ENCODE measurements at regions not wholly inside any gene's neighbourhood (a gene's known extent, or its start where the extent isn't known, plus 50 kb on each side); places are given as distances from the start of the nearest gene placed in this dataset.
"Not testable (repeated sequence)": the region's sequence is repeated elsewhere in the genome, so short reads cannot be mapped to it uniquely, and the experiment has no call there.

GRCh38 chr6:85864453-85865401 lies 222.0 kb upstream of the SYNCRIP start:
- Mint-ChIP-seq H3K27ac (no peak overlapping the region), H3K36me3 (no peaks in the 10 kb centered on the region), H3K27me3 (peaks cover 3 to 9% of the 10 kb centered on the region in 2 donors), H3K9me3 (peaks cover 0 to 4% (median 0%) of the 10 kb centered on the region in 8 donors), H3K4me3 (no peak overlapping the region), H3K4me1 (no peaks in the 10 kb centered on the region)
- no peaks in the 10 kb centered on the region for H3K9me3 ChIP-seq (ENCODE audit: control insufficient read depth in 1 of 2, low read length in 2 of 2)
- ChIA-PET CTCF (ENCODE audit: partially characterized antibody) (no interaction called here), POLR2A (ENCODE audit: partially characterized antibody) (no interaction called here)
- H3K4me1 ChIP-seq (ENCODE audit: insufficient read depth, low read length) = peaks cover 8% of the 10 kb centered on the region
- no peaks in the 10 kb centered on the region for H3K27me3 ChIP-seq (ENCODE audit: insufficient read depth, low read length)
- no peak for DNase-seq
- no peaks in the 10 kb centered on the region for H3K36me3 ChIP-seq (ENCODE audit: insufficient read depth, low read length)
- H3K27ac ChIP-seq (ENCODE audit: low read depth, low read length) = no peak overlapping the region
- no peak overlapping the region for H3K4me3 ChIP-seq (ENCODE audit: low read length in 2 of 2)
- intact Hi-C loops (cut with micrococcal nuclease) = no loop called here

DNA sequence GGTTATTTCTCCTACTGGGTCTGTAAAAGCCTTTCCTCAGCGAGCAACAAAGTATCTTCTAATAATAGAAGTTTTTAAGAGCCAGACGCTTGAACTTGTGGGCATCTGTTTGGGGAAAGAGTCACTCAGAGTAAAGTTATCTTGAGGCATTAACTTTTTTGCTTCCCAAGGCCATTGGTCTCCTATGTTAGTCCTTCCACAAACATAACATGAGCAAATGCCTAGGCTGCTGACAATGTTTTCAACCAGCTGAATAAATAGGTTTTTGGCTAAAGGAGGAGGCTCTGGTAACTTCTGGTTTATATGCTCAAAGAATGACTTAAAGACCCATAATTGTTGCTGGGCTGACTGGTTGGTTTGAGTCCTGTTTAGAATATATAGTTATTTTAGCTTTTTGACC lies 213.5 kb upstream of the SYNCRIP start:
- Histone ChIP-seq H3K27me3 (ENCODE audit: insufficient read depth, low read length) (no peaks in the 10 kb centered on the region), H3K27ac (ENCODE audit: low read depth, low read length) (no peak overlapping the region), H3K4me1 (ENCODE audit: insufficient read depth, low read length) (no peaks in the 10 kb centered on the region), H3K36me3 (ENCODE audit: insufficient read depth, low read length) (no peaks in the 10 kb centered on the region), H3K4me3 (ENCODE audit: low read length in 2 of 2) (no peak overlapping the region), H3K9me3 (ENCODE audit: control insufficient read depth in 1 of 2, low read length in 2 of 2) (no peaks in the 10 kb centered on the region)
- no peak for DNase-seq
- ChIA-PET CTCF (ENCODE audit: partially characterized antibody) (no interaction called here), POLR2A (ENCODE audit: partially characterized antibody) (no interaction called here)
- no peak overlapping the region for H3K27ac Mint-ChIP-seq
- peaks cover 0 to 9% (median 2%) of the 10 kb centered on the region in 8 donors for H3K9me3 Mint-ChIP-seq
- H3K4me3 Mint-ChIP-seq = no peak overlapping the region
- H3K27me3 Mint-ChIP-seq = peaks cover 1 to 5% of the 10 kb centered on the region in 2 donors
- H3K36me3 Mint-ChIP-seq = no peaks in the 10 kb centered on the region
- intact Hi-C loops (cut with micrococcal nuclease) = no loop called here
- no peaks in the 10 kb centered on the region for H3K4me1 Mint-ChIP-seq

DNA sequence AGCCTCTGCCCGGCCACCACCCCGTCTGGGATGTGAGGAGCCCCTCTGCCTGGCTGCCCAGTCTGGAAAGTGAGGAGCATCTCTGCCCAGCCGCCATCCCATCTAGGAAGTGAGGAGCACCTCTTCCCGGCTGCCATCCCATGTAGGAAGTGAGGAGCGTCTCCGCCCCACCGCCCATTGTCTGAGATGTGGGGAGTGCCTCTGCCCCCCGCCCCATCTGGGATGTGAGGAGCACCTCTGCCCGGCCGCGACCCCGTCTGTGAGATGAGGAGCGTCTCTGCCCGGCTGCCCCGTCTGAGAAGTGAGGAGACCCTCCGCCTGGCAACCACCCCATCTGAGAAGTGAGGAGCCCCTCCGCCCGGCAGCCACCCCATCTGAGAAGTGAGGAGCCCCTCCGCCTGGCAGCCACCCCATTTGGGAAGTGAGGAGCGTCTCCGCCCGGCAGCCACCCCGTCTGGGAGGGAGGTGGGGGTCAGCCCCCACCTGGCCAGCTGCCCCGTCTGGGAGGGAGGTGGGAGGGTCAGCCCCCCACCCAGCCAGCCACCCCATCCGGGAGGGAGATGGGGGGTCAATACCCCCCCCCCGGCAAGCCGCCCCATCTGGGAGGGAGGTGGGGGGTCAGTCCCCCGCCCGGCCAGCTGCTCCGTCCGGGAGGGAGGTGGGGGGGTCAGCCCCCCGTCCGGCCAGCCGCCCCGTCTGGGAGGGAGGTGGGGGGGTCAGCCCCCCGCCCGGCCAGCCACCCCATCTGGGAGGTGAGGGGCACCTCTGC lies 195.8 kb upstream of the SYNCRIP start:
- H3K27me3 ChIP-seq (ENCODE audit: insufficient read depth, low read length); POLR2A ChIA-PET (ENCODE audit: partially characterized antibody); DNase-seq; H3K36me3 ChIP-seq (ENCODE audit: insufficient read depth, low read length); H3K27ac ChIP-seq (ENCODE audit: low read depth, low read length); H3K4me3 ChIP-seq (ENCODE audit: low read length in 2 of 2); H3K4me3 Mint-ChIP-seq; H3K9me3 ChIP-seq (ENCODE audit: control insufficient read depth in 1 of 2, low read length in 2 of 2); H3K27ac Mint-ChIP-seq; H3K27me3 Mint-ChIP-seq; H3K4me1 Mint-ChIP-seq; intact Hi-C loops (cut with micrococcal nuclease); H3K36me3 Mint-ChIP-seq; CTCF ChIA-PET (ENCODE audit: partially characterized antibody); H3K4me1 ChIP-seq (ENCODE audit: insufficient read depth, low read length): not testable (repeated sequence)
- H3K9me3 Mint-ChIP-seq = peaks cover 0 to 23% (median 16%) of the 10 kb centered on the region in 8 donors

GRCh38 chr6:85828973-85829372 lies 186.3 kb upstream of the SYNCRIP start:
- Histone ChIP-seq H3K4me1 (ENCODE audit: insufficient read depth, low read length) (no peaks in the 10 kb centered on the region), H3K27me3 (ENCODE audit: insufficient read depth, low read length) (no peaks in the 10 kb centered on the region), H3K36me3 (ENCODE audit: insufficient read depth, low read length) (no peaks in the 10 kb centered on the region), H3K9me3 (ENCODE audit: control insufficient read depth in 1 of 2, low read length in 2 of 2) (peaks cover 0 to 9% of the 10 kb centered on the region in 2 donors), H3K27ac (ENCODE audit: low read depth, low read length) (no peak overlapping the region), H3K4me3 (ENCODE audit: low read length in 2 of 2) (no peak overlapping the region)
- H3K9me3 Mint-ChIP-seq = peaks cover 4 to 46% (median 35%) of the 10 kb centered on the region in 8 donors
- no peak for DNase-seq
- H3K27ac Mint-ChIP-seq = no peak overlapping the region
- H3K36me3 Mint-ChIP-seq = peaks cover 2 to 3% of the 10 kb centered on the region in 2 donors
- intact Hi-C loops (cut with micrococcal nuclease) = no loop called here
- ChIA-PET POLR2A (ENCODE audit: partially characterized antibody) (no interaction called here), CTCF (ENCODE audit: partially characterized antibody) (no interaction called here)
- H3K4me1 Mint-ChIP-seq = no peaks in the 10 kb centered on the region
- H3K4me3 Mint-ChIP-seq = no peak overlapping the region
- peaks cover 0 to under 1% of the 10 kb centered on the region in 2 donors for H3K27me3 Mint-ChIP-seq

GRCh38 chr6:85826997-85827396 lies 184.3 kb upstream of the SYNCRIP start:
- H3K4me3 Mint-ChIP-seq = no peak overlapping the region
- no peaks in the 10 kb centered on the region for H3K27me3 Mint-ChIP-seq
- no peak overlapping the region for H3K27ac Mint-ChIP-seq
- Histone ChIP-seq H3K27me3 (ENCODE audit: insufficient read depth, low read length) (no peaks in the 10 kb centered on the region), H3K4me3 (ENCODE audit: low read length in 2 of 2) (no peak overlapping the region), H3K27ac (ENCODE audit: low read depth, low read length) (no peak overlapping the region), H3K36me3 (ENCODE audit: insufficient read depth, low read length) (no peaks in the 10 kb centered on the region), H3K9me3 (ENCODE audit: control insufficient read depth in 1 of 2, low read length in 2 of 2) (peaks cover 0 to 9% of the 10 kb centered on the region in 2 donors), H3K4me1 (ENCODE audit: insufficient read depth, low read length) (no peaks in the 10 kb centered on the region)
- peaks cover 3 to 58% (median 43%) of the 10 kb centered on the region in 8 donors for H3K9me3 Mint-ChIP-seq
- no peak for DNase-seq
- H3K4me1 Mint-ChIP-seq = no peaks in the 10 kb centered on the region
- H3K36me3 Mint-ChIP-seq = peaks cover 2 to 3% of the 10 kb centered on the region in 2 donors
- intact Hi-C loops (cut with micrococcal nuclease) = no loop called here
- ChIA-PET CTCF (ENCODE audit: partially characterized antibody) (no interaction called here), POLR2A (ENCODE audit: partially characterized antibody) (no interaction called here)

DNA sequence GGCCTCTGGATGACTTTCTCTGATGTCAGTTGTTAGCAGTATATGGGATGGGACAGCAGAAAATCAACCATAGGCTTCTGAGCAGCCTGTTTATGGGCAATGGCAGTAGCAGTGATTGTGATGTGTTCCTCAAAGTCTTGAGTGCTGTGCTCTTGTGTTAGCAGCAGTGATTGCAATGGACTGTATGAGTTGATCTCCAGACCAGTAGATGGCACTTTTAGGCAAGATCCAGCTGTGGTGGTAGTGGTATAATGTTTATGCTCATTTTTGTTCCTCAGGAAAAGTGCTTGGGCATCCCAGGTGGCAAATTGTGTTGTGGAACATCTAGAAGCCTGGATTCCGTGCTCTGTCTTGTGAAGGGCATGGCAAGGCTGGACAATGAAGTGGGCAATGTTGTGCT lies 181.6 kb upstream of the SYNCRIP start:
- intact Hi-C loops (cut with micrococcal nuclease) = no loop called here
- ChIA-PET CTCF (ENCODE audit: partially characterized antibody) (no interaction called here), POLR2A (ENCODE audit: partially characterized antibody) (no interaction called here)
- Mint-ChIP-seq H3K36me3 (peaks cover 2 to 3% of the 10 kb centered on the region in 2 donors), H3K4me3 (no peak overlapping the region), H3K27ac (no peak overlapping the region), H3K27me3 (no peaks in the 10 kb centered on the region), H3K4me1 (no peaks in the 10 kb centered on the region), H3K9me3 (peaks cover 3 to 58% (median 43%) of the 10 kb centered on the region in 8 donors)
- Histone ChIP-seq H3K27ac (ENCODE audit: low read depth, low read length) (no peak overlapping the region), H3K27me3 (ENCODE audit: insufficient read depth, low read length) (no peaks in the 10 kb centered on the region), H3K4me3 (ENCODE audit: low read length in 2 of 2) (no peak overlapping the region), H3K36me3 (ENCODE audit: insufficient read depth, low read length) (no peaks in the 10 kb centered on the region), H3K9me3 (ENCODE audit: control insufficient read depth in 1 of 2, low read length in 2 of 2) (peaks cover 0 to 9% of the 10 kb centered on the region in 2 donors), H3K4me1 (ENCODE audit: insufficient read depth, low read length) (no peaks in the 10 kb centered on the region)
- DNase-seq = no peak

DNA sequence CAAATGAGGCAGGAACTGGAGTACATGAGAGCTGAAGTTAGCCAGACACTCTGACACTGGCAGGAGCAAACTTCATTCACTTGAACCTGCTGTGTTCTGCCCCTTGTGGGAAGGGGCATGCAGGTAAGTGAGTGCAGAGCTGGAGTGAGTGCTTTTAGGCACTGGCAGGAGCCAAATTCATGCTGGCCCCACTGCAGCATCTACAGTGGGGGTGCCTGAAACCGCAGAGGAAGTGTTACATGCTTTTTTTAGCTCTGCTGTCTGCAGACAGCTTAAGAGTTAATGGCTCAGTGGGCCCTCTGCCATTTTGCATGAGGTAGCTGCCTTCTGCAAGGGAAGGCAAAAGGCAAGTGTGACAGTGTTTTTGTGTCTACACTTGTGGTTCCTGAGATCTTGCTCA lies 167.9 kb upstream of the SYNCRIP start:
- Histone ChIP-seq H3K9me3 (ENCODE audit: control insufficient read depth in 1 of 2, low read length in 2 of 2) (peaks cover 0 to 5% of the 10 kb centered on the region in 2 donors), H3K27ac (ENCODE audit: low read depth, low read length) (no peak overlapping the region), H3K36me3 (ENCODE audit: insufficient read depth, low read length) (no peaks in the 10 kb centered on the region), H3K4me3 (ENCODE audit: low read length in 2 of 2) (no peak overlapping the region), H3K4me1 (ENCODE audit: insufficient read depth, low read length) (no peaks in the 10 kb centered on the region), H3K27me3 (ENCODE audit: insufficient read depth, low read length) (no peaks in the 10 kb centered on the region)
- peaks cover 0 to 64% (median 40%) of the 10 kb centered on the region in 8 donors for H3K9me3 Mint-ChIP-seq
- ChIA-PET POLR2A (ENCODE audit: partially characterized antibody) (no interaction called here), CTCF (ENCODE audit: partially characterized antibody) (no interaction called here)
- no peak overlapping the region for H3K27ac Mint-ChIP-seq
- DNase-seq = no peak
- peaks cover 1 to 2% of the 10 kb centered on the region in 2 donors for H3K27me3 Mint-ChIP-seq
- H3K4me1 Mint-ChIP-seq = no peaks in the 10 kb centered on the region
- intact Hi-C loops (cut with micrococcal nuclease) = no loop called here
- peaks cover 0 to 6% of the 10 kb centered on the region in 2 donors for H3K36me3 Mint-ChIP-seq
- no peak overlapping the region for H3K4me3 Mint-ChIP-seq
